ENCODE measurements at regions not wholly inside any gene's neighbourhood (a gene's known extent, or its start where the extent isn't known, plus 50 kb on each side); places are given as distances from the start of the nearest gene placed in this dataset.

DNA sequence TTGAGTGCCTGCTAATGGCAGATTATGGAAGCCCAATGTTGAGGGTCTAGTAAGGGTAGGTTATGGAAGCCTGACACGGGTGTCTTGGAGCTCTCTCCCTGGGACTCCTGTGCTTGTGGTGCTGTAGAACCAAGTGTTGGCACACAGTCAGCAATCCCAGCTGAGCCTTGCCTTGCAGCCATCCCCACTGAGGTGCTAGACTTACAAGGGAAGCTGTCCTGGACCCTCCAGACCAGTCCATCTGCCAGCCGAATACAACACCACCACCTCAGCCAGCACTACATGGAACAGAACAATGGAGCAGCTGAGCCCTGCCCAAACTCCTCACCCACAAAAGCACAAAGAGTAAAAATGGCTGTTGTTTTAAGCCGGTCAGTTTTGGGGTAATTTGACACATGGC, 90.5 kb upstream of the DNAH5 start:
- Histone ChIP-seq H3K27ac (no peak overlapping the region), H3K27me3 (replicated peaks in 1 of 7) (peaks cover 0 to 8% (median 0%) of the 10 kb centered on the region in 7 donors), H3K36me3 (no peaks in the 10 kb centered on the region), H3K4me3 (no peak overlapping the region), H3K4me1 (peaks cover 0 to 13% (median 6%) of the 10 kb centered on the region in 6 donors), H3K9me3 (no peaks in the 10 kb centered on the region)
- 60 to 87% (median 76%) methylated on average over 3 of the region's 3 CpGs for WGBS, 5 donors
- intact Hi-C loops (cut with DNase I; ENCODE audit: low total_unique reads): no loop called here
- no peak for DNase-seq
- TF ChIP-seq POLR2AphosphoS5 (IDR thresholded peaks at IDR 0.05) (no peak), POLR2A (IDR thresholded peaks at IDR 0.05) (no peak)
- TF ChIP-seq, protein P1, sequence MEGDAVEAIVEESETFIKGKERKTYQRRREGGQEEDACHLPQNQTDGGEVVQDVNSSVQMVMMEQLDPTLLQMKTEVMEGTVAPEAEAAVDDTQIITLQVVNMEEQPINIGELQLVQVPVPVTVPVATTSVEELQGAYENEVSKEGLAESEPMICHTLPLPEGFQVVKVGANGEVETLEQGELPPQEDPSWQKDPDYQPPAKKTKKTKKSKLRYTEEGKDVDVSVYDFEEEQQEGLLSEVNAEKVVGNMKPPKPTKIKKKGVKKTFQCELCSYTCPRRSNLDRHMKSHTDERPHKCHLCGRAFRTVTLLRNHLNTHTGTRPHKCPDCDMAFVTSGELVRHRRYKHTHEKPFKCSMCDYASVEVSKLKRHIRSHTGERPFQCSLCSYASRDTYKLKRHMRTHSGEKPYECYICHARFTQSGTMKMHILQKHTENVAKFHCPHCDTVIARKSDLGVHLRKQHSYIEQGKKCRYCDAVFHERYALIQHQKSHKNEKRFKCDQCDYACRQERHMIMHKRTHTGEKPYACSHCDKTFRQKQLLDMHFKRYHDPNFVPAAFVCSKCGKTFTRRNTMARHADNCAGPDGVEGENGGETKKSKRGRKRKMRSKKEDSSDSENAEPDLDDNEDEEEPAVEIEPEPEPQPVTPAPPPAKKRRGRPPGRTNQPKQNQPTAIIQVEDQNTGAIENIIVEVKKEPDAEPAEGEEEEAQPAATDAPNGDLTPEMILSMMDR (IDR thresholded peaks at IDR 0.05 in 8 of 11, conservative IDR thresholded peaks at IDR 0.05 in 3 of 11): no peak

DNA sequence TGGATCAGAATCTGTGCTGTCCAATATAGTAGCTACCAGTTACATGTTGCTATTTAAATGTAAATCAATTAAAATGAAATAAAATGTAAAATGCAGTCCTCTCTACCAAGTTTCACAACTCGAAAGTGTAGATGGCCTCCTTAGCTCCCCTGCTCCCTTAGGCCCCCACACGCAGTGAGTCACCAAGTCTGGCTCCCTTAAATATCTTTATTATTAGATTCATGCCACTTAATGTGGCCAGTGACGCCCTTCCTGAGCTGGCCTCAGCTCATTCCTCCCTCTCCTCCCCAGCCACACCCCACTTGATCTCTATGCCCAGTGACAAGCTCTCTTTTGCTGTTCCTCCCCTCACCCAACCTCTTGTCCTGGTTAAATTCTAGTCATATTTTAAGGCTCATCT, 88.4 kb upstream of the DNAH5 start:
- H3K9me3 ChIP-seq: no peaks in the 10 kb centered on the region
- H3K27me3 ChIP-seq (replicated peaks in 1 of 7): peaks cover 0 to 10% (median 0%) of the 10 kb centered on the region in 7 donors
- no peak for DNase-seq
- no peak overlapping the region for H3K4me3 ChIP-seq
- intact Hi-C loops (cut with DNase I; ENCODE audit: low total_unique reads): no loop called here
- 60 to 85% (median 67%) methylated on average over 3 of the region's 3 CpGs for WGBS, 5 donors
- H3K36me3 ChIP-seq: no peaks in the 10 kb centered on the region
- no peak overlapping the region for H3K27ac ChIP-seq
- TF ChIP-seq POLR2AphosphoS5 (IDR thresholded peaks at IDR 0.05) (no peak), POLR2A (IDR thresholded peaks at IDR 0.05) (no peak)
- TF ChIP-seq, protein P1 (IDR thresholded peaks at IDR 0.05 in 8 of 11, conservative IDR thresholded peaks at IDR 0.05 in 3 of 11): no peak
- H3K4me1 ChIP-seq: peaks cover 0 to 13% (median 6%) of the 10 kb centered on the region in 6 donors

DNA sequence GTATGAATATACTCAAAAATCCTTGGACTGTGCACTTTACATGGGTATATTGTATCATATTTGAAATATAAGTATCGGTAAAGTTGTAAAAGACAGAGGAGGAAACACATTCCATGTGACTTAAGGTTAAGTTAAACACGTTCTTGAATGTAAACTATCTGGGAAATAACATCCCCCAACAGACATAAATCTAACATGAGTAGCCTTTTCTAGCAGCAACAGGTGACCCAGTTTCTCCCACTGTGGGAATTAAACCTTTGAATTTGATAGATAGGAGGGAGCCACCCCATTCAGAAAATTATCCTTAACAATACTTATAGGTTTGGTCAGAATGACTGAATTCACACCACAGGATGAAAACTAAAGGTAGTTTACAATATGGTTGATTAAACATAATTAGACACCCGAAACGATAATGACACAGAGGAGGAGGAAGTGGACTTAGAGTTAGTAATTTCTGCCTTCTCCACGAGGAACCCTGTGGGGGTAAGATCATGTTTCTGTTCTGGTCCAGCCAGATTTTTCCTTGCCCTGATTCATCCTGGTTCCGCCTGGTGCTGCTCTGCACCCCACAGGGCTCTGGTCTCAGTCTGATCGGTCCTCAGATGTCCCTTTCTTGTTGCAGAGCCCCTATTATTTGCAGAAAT, 84.6 kb upstream of the DNAH5 start:
- Histone ChIP-seq H3K27ac (no peak overlapping the region), H3K9me3 (no peaks in the 10 kb centered on the region), H3K27me3 (replicated peaks in 1 of 7) (peaks cover 0 to 10% (median 0%) of the 10 kb centered on the region in 7 donors), H3K36me3 (no peaks in the 10 kb centered on the region), H3K4me3 (no peak overlapping the region), H3K4me1 (no peaks in the 10 kb centered on the region)
- WGBS, 5 donors: 60 to 80% (median 65%) methylated on average over 7 of the region's 7 CpGs
- intact Hi-C loops (cut with DNase I; ENCODE audit: low total_unique reads): no loop called here
- DNase-seq: no peak
- TF ChIP-seq, protein P1 (IDR thresholded peaks at IDR 0.05 in 8 of 11, conservative IDR thresholded peaks at IDR 0.05 in 3 of 11): no peak
- TF ChIP-seq POLR2AphosphoS5 (IDR thresholded peaks at IDR 0.05) (no peak), POLR2A (IDR thresholded peaks at IDR 0.05) (no peak)

DNA sequence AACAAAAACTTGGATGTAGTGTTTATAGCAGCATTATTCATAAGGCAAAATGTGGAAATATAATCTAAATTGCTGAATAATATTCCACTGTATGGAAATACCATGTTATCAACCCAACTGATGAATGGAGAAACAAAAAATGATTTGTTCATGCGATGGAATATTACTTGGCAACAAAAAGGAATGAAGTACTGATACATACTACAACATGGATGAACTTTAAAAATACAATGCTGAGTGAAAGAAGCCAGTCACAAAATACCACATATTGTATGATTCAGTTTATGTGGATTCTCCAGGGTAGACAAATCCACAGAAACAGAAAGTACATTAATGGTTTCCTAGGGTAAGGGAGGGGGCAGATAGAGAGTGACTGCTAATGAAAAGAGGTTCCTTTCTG, 83.7 kb upstream of the DNAH5 start:
- TF ChIP-seq, protein P1 (IDR thresholded peaks at IDR 0.05 in 8 of 11, conservative IDR thresholded peaks at IDR 0.05 in 3 of 11): no peak
- no peak for TF ChIP-seq POLR2AphosphoS5 (IDR thresholded peaks at IDR 0.05)
- TF ChIP-seq POLR2A (IDR thresholded peaks at IDR 0.05): no peak
- no peaks in the 10 kb centered on the region for H3K4me1 ChIP-seq
- DNase-seq: no peak
- H3K36me3 ChIP-seq: no peaks in the 10 kb centered on the region
- H3K27me3 ChIP-seq (replicated peaks in 1 of 7): peaks cover 0 to 10% (median 0%) of the 10 kb centered on the region in 7 donors
- 93 to 100% (median 98%) methylated on average over 1 of the region's 1 CpG for WGBS, 5 donors
- no peaks in the 10 kb centered on the region for H3K9me3 ChIP-seq
- intact Hi-C loops (cut with DNase I; ENCODE audit: low total_unique reads): no loop called here
- no peak overlapping the region for H3K27ac ChIP-seq
- H3K4me3 ChIP-seq: no peak overlapping the region

All from spleen (tissue), 11 donors.